ENCODE measurements at regions not wholly inside any gene's neighbourhood (a gene's known extent, or its start where the extent isn't known, plus 50 kb on each side); places are given as distances from the start of the nearest gene placed in this dataset.

- Histone ChIP-seq H3K79me2 (ENCODE audit: control insufficient read depth, insufficient read depth, low read length) (no peaks in the 10 kb centered on the region), H3K9me1 (replicated peaks; ENCODE audit: control insufficient read depth, extremely low read depth, insufficient read depth, low read length) (no peaks in the 10 kb centered on the region), H3K9me3 (replicated peaks; ENCODE audit: control insufficient read depth, insufficient read depth, low read length) (no peaks in the 10 kb centered on the region), H3K36me3 (ENCODE audit: control insufficient read depth in 2 of 2, extremely low read depth in 1 of 2, insufficient read depth in 2 of 2, low read length in 2 of 2) (no peaks in the 10 kb centered on the region), H3K9ac (replicated peaks; ENCODE audit: extremely low read depth, insufficient read depth, low read length) (no peak overlapping the region), H3K27me3 (ENCODE audit: control insufficient read depth in 2 of 2, insufficient read depth in 2 of 2, low read length in 2 of 2) (no peaks in the 10 kb centered on the region), H3K4me3 (replicated peaks in 1 of 3; ENCODE audit: insufficient read depth in 1 of 3, low read depth in 1 of 3, low read length in 3 of 3) (no peak overlapping the region), H4K20me1 (replicated peaks; ENCODE audit: control insufficient read depth, extremely low read depth, insufficient read depth, low read length) (no peaks in the 10 kb centered on the region), H3K4me1 (ENCODE audit: control insufficient read depth, extremely low read depth, insufficient read depth, low read length) (no peaks in the 10 kb centered on the region), H3K27ac (ENCODE audit: insufficient read depth, low read depth, low read length) (no peak overlapping the region), H2AFZ (ENCODE audit: low read depth, low read length) (no peak overlapping the region), H3K4me2 (ENCODE audit: insufficient read depth, low read length) (no peak overlapping the region)
- CTCF ChIA-PET: no interaction called here
- FAIRE-seq (no peak), DNase-seq (ENCODE audit: low read depth, low spot score) (no peak)
- POLR2A ChIA-PET: no interaction called here
- TF ChIP-seq FOS (IDR thresholded peaks at IDR 0.05; ENCODE audit: borderline replicate concordance, insufficient read depth, low read length) (no peak), POLR2AphosphoS5 (IDR thresholded peaks at IDR 0.05; ENCODE audit: insufficient read depth, low read depth, low read length) (no peak), POLR2A (IDR thresholded peaks at IDR 0.05; ENCODE audit: low read depth, low read length) (no peak), GATA2 (IDR thresholded peaks at IDR 0.05; ENCODE audit: insufficient read depth, insufficient read length, low read depth, low read length) (no peak), CTCF (IDR thresholded peaks at IDR 0.05; ENCODE audit: extremely low read depth in 1 of 2, insufficient read depth in 1 of 2, low read depth in 1 of 2, low read length in 2 of 2) (no peak), EZH2 (IDR thresholded peaks at IDR 0.05; ENCODE audit: borderline replicate concordance, low read depth, low read length, severe bottlenecking) (no peak), JUN (IDR thresholded peaks at IDR 0.05; ENCODE audit: borderline replicate concordance, insufficient read depth, insufficient read length, low read depth) (no peak), MYC (IDR thresholded peaks at IDR 0.05; ENCODE audit: low read depth, low read length) (no peak)
- TF ChIP-seq, protein P1, sequence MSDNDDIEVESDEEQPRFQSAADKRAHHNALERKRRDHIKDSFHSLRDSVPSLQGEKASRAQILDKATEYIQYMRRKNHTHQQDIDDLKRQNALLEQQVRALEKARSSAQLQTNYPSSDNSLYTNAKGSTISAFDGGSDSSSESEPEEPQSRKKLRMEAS (IDR thresholded peaks at IDR 0.05; ENCODE audit: insufficient read depth, insufficient read length): no peak
- dilution Hi-C loops (cut with MboI; ENCODE audit: extremely low pct_ligation_motif_present, low sequenced_read_pairs) (no loop called here), intact Hi-C loops (cut with micrococcal nuclease) (no loop called here)
- no TSS peak for BruUV-seq (replicated peaks)
These were observed 194.7 kb upstream of the PMEPA1 start for GRCh38 chr20:57904314-57905105.
